AG09319 (cell line): ENCODE measurements at regions not wholly inside any gene's neighbourhood (a gene's known extent, or its start where the extent isn't known, plus 50 kb on each side); places are given as distances from the start of the nearest gene placed in this dataset.

Experiments
- DNase-seq: peaks from one replicate; pipeline ENCODE4 v3.0.0-alpha.2; 2010; ENCODE audit warnings: low read depth; ENCODE audit errors: extremely low read depth
- CTCF ChIP-seq: IDR thresholded peaks from 2 replicates; pipeline ENCODE4 v1.5.1; 2011; ENCODE audit warnings: low read depth, mild to moderate bottlenecking, inconsistent platforms, low read length, moderate library complexity

- DNase-seq, result no peak
- no peak for TF ChIP-seq CTCF
Measured at GRCh38 chr1:56375326-56375804, 204.0 kb downstream of the PLPP3 start.

GRCh38 chr1:56374026-56374974 lies 205.1 kb downstream of the PLPP3 start:
- no peak for DNase-seq
- TF ChIP-seq CTCF, result no peak

- no peak for TF ChIP-seq CTCF
- DNase-seq, result no peak
Measured at GRCh38 chr1:56370513-56370912, 208.8 kb downstream of the PLPP3 start.

- TF ChIP-seq CTCF, result no peak
- DNase-seq, result no peak
Measured at GRCh38 chr1:56363007-56363770, 216.2 kb downstream of the PLPP3 start.

GRCh38 chr1:56360021-56360420 lies 219.3 kb downstream of the PLPP3 start:
- no peak for DNase-seq
- no peak for TF ChIP-seq CTCF

- DNase-seq, result no peak
- no peak for TF ChIP-seq CTCF
Measured at GRCh38 chr1:56359056-56359455, 220.3 kb downstream of the PLPP3 start.
